Esophagus muscularis mucosa (tissue), 4 donors: ENCODE measurements at regions not wholly inside any gene's neighbourhood (a gene's known extent, or its start where the extent isn't known, plus 50 kb on each side); places are given as distances from the start of the nearest gene placed in this dataset.

Experiments
- DNase-seq: peaks from one replicate; pipeline ENCODE4 v3.0.0-alpha.2; 2017; ENCODE audit errors: extremely low spot score
- H3K27ac ChIP-seq, 4 donors: fragments of 200-600 bp; sonication (generic); replicated peaks in 1 of 4; 1 replicate in 3 of 4; 2 replicates in 1 of 4; pipeline ENCODE4 v1.5.1; 2016 to 2019; ENCODE audit warnings: mild to moderate bottlenecking in 1 of 4
- H3K27me3 ChIP-seq, 4 donors: fragments of 200-600 bp; sonication (generic); one replicate each; pipeline versions ENCODE4 v1.5.1 to v1.6.0; 2016 to 2019
- H3K36me3 ChIP-seq, 4 donors: fragments of 200-600 bp; sonication (generic); one replicate each; pipeline ENCODE4 v1.5.1; 2016 to 2019
- H3K4me1 ChIP-seq, 4 donors: fragments of 200-600 bp; sonication (generic); one replicate each; pipeline ENCODE4 v1.5.1; 2016 to 2019
- H3K4me3 ChIP-seq, 4 donors: fragments of 200-600 bp; sonication (generic); 1 replicate in 2 of 4; 2 replicates in 2 of 4; pipeline ENCODE4 v1.5.1; 2016 to 2019; ENCODE audit warnings: mild to moderate bottlenecking in 4 of 4, moderate library complexity in 1 of 4
- H3K9me3 ChIP-seq, 4 donors: fragments of 200-600 bp; sonication (generic); 1 replicate in 3 of 4; 2 replicates in 1 of 4; pipeline ENCODE4 v1.5.1; 2016 to 2019
- EP300 ChIP-seq: sonication (generic); formaldehyde crosslinking; IDR thresholded peaks from one replicate; pipeline ENCODE4 v1.6.1; 2017; ENCODE audit warnings: antibody characterized with exemption
- POLR2A ChIP-seq: fragments of 450-650 bp; IDR thresholded peaks from one replicate; pipeline ENCODE4 v1.6.1; 2017; ENCODE audit warnings: antibody characterized with exemption, moderate library complexity, mild to moderate bottlenecking, low read depth
- POLR2AphosphoS5 ChIP-seq, 2 donors: sonication (generic); formaldehyde crosslinking; IDR thresholded peaks; one replicate each; pipeline ENCODE4 v1.6.1; 2017; ENCODE audit warnings: antibody characterized with exemption in 2 of 2
- WGBS: methylation state at CpG from one replicate; pipeline ENCODE4 v1.1.5; 2018; 5-methylcytosine and 5-hydroxymethylcytosine counted together
- intact Hi-C: fragments of 100-400 bp; cut with DNase I; formaldehyde crosslinking; loops from one replicate; pipeline ENCODE4 v1.15.1; 2023
- TF ChIP-seq, protein P1 (sequence below), 3 experiments: fragments of 200-600 bp in 2 of 3; fragments of 450-650 bp in 1 of 3; sonication (generic) in 2 of 3; IDR thresholded peaks; one replicate each; pipeline ENCODE4 v1.5.1; 2017 to 2019; ENCODE audit warnings: antibody characterized with exemption in 3 of 3, mild to moderate bottlenecking in 2 of 3, moderate library complexity in 1 of 3

DNA sequence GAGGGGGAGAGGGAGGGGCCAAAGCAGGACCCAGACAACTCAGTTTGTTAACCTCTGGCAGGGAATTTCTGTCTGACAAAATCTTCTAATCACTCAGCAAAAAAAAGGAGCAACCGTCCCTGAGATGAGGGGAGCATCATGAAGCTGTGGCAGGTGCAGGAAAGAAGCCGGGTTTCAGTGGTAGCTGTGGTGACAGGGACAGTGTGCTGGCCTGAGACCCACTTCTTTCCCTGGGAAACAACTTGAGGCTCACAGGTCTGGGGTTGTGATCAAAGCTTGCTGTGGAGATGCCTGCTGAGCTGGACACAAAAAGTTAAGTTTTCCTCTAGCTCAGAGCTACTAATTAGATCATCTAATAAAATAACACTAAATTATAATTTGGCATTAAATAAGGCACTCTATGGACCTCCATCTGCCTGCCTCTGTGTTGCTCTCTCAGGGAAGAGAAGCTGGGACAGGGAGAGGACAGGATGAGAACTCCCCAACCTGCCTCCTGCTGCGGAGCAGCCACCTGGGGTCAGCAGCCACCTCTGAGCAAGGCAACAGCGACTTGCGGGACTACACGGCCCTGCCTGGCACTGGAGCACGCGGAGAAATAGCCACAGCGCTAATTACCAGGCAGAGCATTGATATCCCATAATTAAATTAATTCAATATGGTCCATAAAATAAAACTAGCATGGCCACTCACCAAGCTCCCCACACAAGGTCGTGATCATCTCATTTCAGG is 104.6 kb upstream of the TEX51 start:
- WGBS, result 62% methylated on average over 10 of the region's 10 CpGs
- intact Hi-C loops, result no loop called here
- peaks cover 0 to 22% (median 0%) of the 10 kb centered on the region in 4 donors for H3K27me3 ChIP-seq
- no peaks in the 10 kb centered on the region for H3K9me3 ChIP-seq
- H3K36me3 ChIP-seq, result no peaks in the 10 kb centered on the region
- no peak overlapping the region for H3K4me3 ChIP-seq
- DNase-seq, result peak; percentile 66
- H3K27ac ChIP-seq, result no peak overlapping the region
- no peaks in the 10 kb centered on the region for H3K4me1 ChIP-seq
- TF ChIP-seq POLR2AphosphoS5 (IDR thresholded peaks at IDR 0.05) (no peak), POLR2A (no peak), EP300 (no peak)
- TF ChIP-seq, protein P1, sequence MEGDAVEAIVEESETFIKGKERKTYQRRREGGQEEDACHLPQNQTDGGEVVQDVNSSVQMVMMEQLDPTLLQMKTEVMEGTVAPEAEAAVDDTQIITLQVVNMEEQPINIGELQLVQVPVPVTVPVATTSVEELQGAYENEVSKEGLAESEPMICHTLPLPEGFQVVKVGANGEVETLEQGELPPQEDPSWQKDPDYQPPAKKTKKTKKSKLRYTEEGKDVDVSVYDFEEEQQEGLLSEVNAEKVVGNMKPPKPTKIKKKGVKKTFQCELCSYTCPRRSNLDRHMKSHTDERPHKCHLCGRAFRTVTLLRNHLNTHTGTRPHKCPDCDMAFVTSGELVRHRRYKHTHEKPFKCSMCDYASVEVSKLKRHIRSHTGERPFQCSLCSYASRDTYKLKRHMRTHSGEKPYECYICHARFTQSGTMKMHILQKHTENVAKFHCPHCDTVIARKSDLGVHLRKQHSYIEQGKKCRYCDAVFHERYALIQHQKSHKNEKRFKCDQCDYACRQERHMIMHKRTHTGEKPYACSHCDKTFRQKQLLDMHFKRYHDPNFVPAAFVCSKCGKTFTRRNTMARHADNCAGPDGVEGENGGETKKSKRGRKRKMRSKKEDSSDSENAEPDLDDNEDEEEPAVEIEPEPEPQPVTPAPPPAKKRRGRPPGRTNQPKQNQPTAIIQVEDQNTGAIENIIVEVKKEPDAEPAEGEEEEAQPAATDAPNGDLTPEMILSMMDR (IDR thresholded peaks at IDR 0.05), result no peak

GRCh38 chr2:126795656-126796055 is 103.0 kb upstream of the TEX51 start:
- Histone ChIP-seq H3K36me3 (no peaks in the 10 kb centered on the region), H3K9me3 (no peaks in the 10 kb centered on the region), H3K27ac (no peak overlapping the region), H3K4me3 (no peak overlapping the region), H3K27me3 (peaks cover 0 to 22% (median 0%) of the 10 kb centered on the region in 4 donors), H3K4me1 (no peaks in the 10 kb centered on the region)
- 94% methylated on average over 8 of the region's 8 CpGs for WGBS
- intact Hi-C loops, result no loop called here
- peak; percentile 83 for DNase-seq
- TF ChIP-seq POLR2A (no peak), EP300 (no peak), POLR2AphosphoS5 (IDR thresholded peaks at IDR 0.05) (no peak)
- TF ChIP-seq, protein P1 (IDR thresholded peaks at IDR 0.05), result no peak

DNA sequence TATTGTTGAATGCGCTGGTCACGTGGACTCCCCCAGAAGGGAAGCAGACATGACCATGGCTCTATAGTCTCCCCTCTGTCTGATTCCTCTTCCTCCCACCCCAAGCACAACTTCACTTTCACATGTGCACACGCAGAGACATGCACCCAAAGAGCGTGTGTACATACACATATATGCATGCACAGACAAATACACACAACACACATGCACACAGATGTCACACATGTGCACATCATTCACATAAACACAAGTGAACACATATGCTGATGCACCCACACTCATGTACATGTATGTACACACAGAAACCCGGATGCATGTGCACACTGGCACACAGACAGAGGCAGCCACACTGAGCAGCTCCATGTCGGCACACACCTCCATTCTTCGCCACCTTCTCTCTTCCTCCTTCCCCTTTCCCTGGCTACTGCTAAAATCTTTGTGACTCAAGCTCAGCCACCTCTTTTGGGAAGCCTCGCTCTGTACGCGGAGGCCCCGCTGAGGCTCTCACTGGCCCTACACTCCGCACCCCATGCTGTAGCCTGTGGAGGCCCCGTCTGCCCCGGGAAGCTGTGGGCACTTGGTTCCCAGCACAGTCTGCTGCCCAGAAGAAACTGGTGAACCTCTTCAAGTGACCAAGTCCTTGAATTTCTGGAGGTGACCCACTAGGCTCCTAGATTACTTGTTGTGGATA is 101.6 kb upstream of the TEX51 start:
- no peak overlapping the region for H3K27ac ChIP-seq
- H3K9me3 ChIP-seq, result no peaks in the 10 kb centered on the region
- no peak for TF ChIP-seq EP300
- TF ChIP-seq POLR2AphosphoS5 (IDR thresholded peaks at IDR 0.05), result no peak
- TF ChIP-seq POLR2A, result no peak
- TF ChIP-seq, protein P1 (IDR thresholded peaks at IDR 0.05), result no peak
- intact Hi-C loops, result no loop called here
- no peak overlapping the region for H3K4me3 ChIP-seq
- peaks cover 0 to 12% (median 0%) of the 10 kb centered on the region in 4 donors for H3K27me3 ChIP-seq
- DNase-seq, result peak; percentile 80
- no peaks in the 10 kb centered on the region for H3K36me3 ChIP-seq
- no peaks in the 10 kb centered on the region for H3K4me1 ChIP-seq
- WGBS, result 91% methylated on average over 14 of the region's 14 CpGs

DNA sequence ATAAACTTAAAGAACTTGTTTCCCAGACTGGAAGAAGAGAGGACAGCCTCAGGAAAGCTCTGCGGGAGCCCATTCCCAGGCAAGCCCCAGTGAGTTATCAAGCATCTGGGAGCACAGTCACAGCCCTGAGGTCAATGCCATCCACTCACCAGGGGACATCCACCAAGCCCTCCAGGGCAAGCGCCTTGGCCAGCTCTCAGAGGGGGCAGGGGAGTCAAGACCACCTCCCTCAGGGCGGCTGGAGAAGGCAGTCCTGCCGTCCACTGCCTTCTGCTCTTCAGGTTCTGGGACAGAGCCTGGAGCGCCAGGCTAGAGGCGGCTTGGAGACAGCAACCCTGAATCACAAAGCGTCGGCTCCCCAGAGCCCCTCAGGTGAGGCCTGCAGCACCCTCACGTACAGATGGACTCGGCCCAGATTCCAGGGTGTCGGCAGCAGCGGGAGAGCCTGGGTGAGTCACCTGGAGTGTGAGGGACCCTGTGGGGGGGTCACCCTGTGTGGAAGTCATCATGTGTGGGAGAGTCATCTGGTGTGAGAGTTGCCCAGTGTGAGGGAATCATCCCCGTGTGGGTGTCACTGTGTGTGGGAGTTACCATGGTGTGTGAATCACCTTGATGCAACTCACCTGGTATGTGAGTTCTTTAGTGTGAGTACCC is 100.9 kb upstream of the TEX51 start:
- no peak overlapping the region for H3K27ac ChIP-seq
- DNase-seq, result peak; percentile 90

More for the DNA sequence above, 100.9 kb upstream of the TEX51 start:
- Histone ChIP-seq H3K27me3 (peaks cover 0 to 5% (median 0%) of the 10 kb centered on the region in 4 donors), H3K9me3 (no peaks in the 10 kb centered on the region), H3K36me3 (no peaks in the 10 kb centered on the region), H3K4me1 (no peaks in the 10 kb centered on the region), H3K4me3 (no peak overlapping the region)
- WGBS, result 86% methylated on average over 10 of the region's 13 CpGs
- TF ChIP-seq, protein P1 (IDR thresholded peaks at IDR 0.05), result no peak
- no peak for TF ChIP-seq POLR2A
- no peak for TF ChIP-seq EP300
- no peak for TF ChIP-seq POLR2AphosphoS5 (IDR thresholded peaks at IDR 0.05)
- intact Hi-C loops, result no loop called here
